GM23338 (cell line): ENCODE measurements at regions not wholly inside any gene's neighbourhood (a gene's known extent, or its start where the extent isn't known, plus 50 kb on each side); places are given as distances from the start of the nearest gene placed in this dataset.

Experiments used
- ATAC-seq: fragments of 200-7000 bp; cut with Tn5 transposase; 3 replicates; pipeline ENCODE4 v1.9.1; 2020
- DNase-seq: peaks from one replicate; pipeline ENCODE4 v3.0.0-alpha.2; 2015; ENCODE audit warnings: low spot score
- H2AFZ ChIP-seq: fragments of 200-600 bp; sonication (generic); 2 replicates; pipeline ENCODE4 v1.8.0; 2016; ENCODE audit warnings: antibody characterized with exemption, mild to moderate bottlenecking, moderate library complexity
- H3F3A ChIP-seq: fragments of 200-600 bp; sonication (generic); replicated peaks from 2 replicates; pipeline ENCODE4 v1.8.0; 2017; ENCODE audit warnings: antibody characterized with exemption, mixed run types, low read depth
- H3K27ac ChIP-seq: fragments of 200-600 bp; sonication (generic); 2 replicates; pipeline ENCODE4 v1.6.1; 2016; ENCODE audit warnings: low read depth
- H3K27me3 ChIP-seq: fragments of 200-600 bp; sonication (generic); 2 replicates; pipeline ENCODE4 v1.8.0; 2016; ENCODE audit warnings: mild to moderate bottlenecking, mixed run types, moderate library complexity; ENCODE audit not compliant: insufficient read depth
- H3K36me3 ChIP-seq: fragments of 200-600 bp; sonication (generic); 2 replicates; pipeline ENCODE4 v1.8.0; 2016; ENCODE audit warnings: mild to moderate bottlenecking; ENCODE audit not compliant: insufficient read depth
- H3K4me1 ChIP-seq: fragments of 200-600 bp; sonication (generic); 2 replicates; pipeline ENCODE4 v1.8.0; 2016; ENCODE audit warnings: mild to moderate bottlenecking, moderate library complexity; ENCODE audit not compliant: insufficient read depth
- H3K4me2 ChIP-seq: fragments of 200-600 bp; sonication (generic); 2 replicates; pipeline ENCODE4 v1.7.1; 2017; ENCODE audit warnings: mixed run types
- H3K4me3 ChIP-seq: fragments of 200-600 bp; sonication (generic); 2 replicates; pipeline ENCODE4 v1.6.1; 2016; ENCODE audit warnings: mixed run types
- H3K79me2 ChIP-seq: fragments of 200-600 bp; sonication (generic); replicated peaks from 2 replicates; pipeline ENCODE4 v1.8.0; 2017; ENCODE audit warnings: mild to moderate bottlenecking; ENCODE audit not compliant: insufficient read depth
- H3K9me2 ChIP-seq: fragments of 200-600 bp; sonication (generic); 2 replicates; pipeline ENCODE4 v1.8.0; 2017; ENCODE audit not compliant: insufficient read depth
- H4K20me1 ChIP-seq: fragments of 200-600 bp; sonication (generic); replicated peaks from 2 replicates; pipeline ENCODE4 v1.8.0; 2017; ENCODE audit warnings: mild to moderate bottlenecking; ENCODE audit not compliant: insufficient read depth
- H3K27ac Mint-ChIP-seq: 2 replicates; pipeline ENCODE4 v1.8.0; 2020; ENCODE audit warnings: inconsistent platforms, mild to moderate bottlenecking, moderate library complexity, mixed read lengths
- H3K27me3 Mint-ChIP-seq: 3 replicates; pipeline ENCODE4 v1.8.0; 2022; ENCODE audit warnings: low read depth, mild to moderate bottlenecking, moderate library complexity, mixed read lengths, inconsistent platforms; ENCODE audit not compliant: insufficient read depth, poor library complexity
- H3K36me3 Mint-ChIP-seq: 3 replicates; pipeline ENCODE4 v1.8.0; 2021; ENCODE audit warnings: low read depth, mild to moderate bottlenecking, inconsistent platforms, moderate library complexity, mixed read lengths
- H3K4me1 Mint-ChIP-seq: 3 replicates; pipeline ENCODE4 v1.8.0; 2020; ENCODE audit warnings: mild to moderate bottlenecking, inconsistent platforms, mixed read lengths
- H3K4me3 Mint-ChIP-seq: 3 replicates; pipeline ENCODE4 v1.8.0; 2021; ENCODE audit warnings: moderate library complexity, mild to moderate bottlenecking, inconsistent platforms, mixed read lengths
- H3K9me3 Mint-ChIP-seq: 3 replicates; pipeline ENCODE4 v1.8.0; 2020; ENCODE audit warnings: moderate library complexity, mild to moderate bottlenecking, inconsistent platforms, mixed read lengths
- CREB1 ChIP-seq: fragments of 250-450 bp; sonication (Bioruptor Pico); IDR thresholded peaks from 2 replicates; pipeline ENCODE4 v1.5.0; 2020; ENCODE audit warnings: low read depth, mild to moderate bottlenecking, moderate library complexity
- CTCF ChIP-seq, 2 experiments: fragments of 200-600 bp in 1 of 2; sonication (generic) in 1 of 2; conservative IDR thresholded peaks; 2 replicates each; pipeline versions ENCODE4 v1.5.1 to v1.6.1; 2016 to 2017; ENCODE audit warnings: antibody characterized with exemption in 2 of 2, low read depth in 2 of 2, mild to moderate bottlenecking in 2 of 2, moderate library complexity in 1 of 2
- EZH2 ChIP-seq: fragments of 200-600 bp; sonication (generic); IDR thresholded peaks from one replicate; pipeline ENCODE4 v1.8.0; 2017; ENCODE audit warnings: antibody characterized with exemption, mild to moderate bottlenecking, low read depth; ENCODE audit not compliant: unreplicated experiment
- EZH2phosphoT487 ChIP-seq: fragments of 200-600 bp; sonication (generic); IDR thresholded peaks from one replicate; pipeline ENCODE4 v1.8.1; 2018; ENCODE audit warnings: antibody characterized with exemption; ENCODE audit not compliant: unreplicated experiment
- JUNB ChIP-seq: IDR thresholded peaks from one replicate; pipeline ENCODE4 v1.6.1; 2016; ENCODE audit warnings: antibody characterized with exemption; ENCODE audit not compliant: unreplicated experiment
- POLR2AphosphoS5 ChIP-seq: IDR thresholded peaks from 2 replicates; pipeline ENCODE4 v1.6.1; 2016; ENCODE audit warnings: antibody characterized with exemption, low read depth
- REST ChIP-seq: IDR thresholded peaks from one replicate; pipeline ENCODE4 v1.6.1; 2018; ENCODE audit warnings: antibody characterized with exemption; ENCODE audit not compliant: unreplicated experiment
- ZNF114 ChIP-seq: fragments of 250-450 bp; sonication (Bioruptor Pico); IDR thresholded peaks from 2 replicates; pipeline ENCODE4 v1.5.0; 2020; ENCODE audit warnings: mild to moderate bottlenecking, moderate library complexity
- ZNF331 ChIP-seq: fragments of 250-450 bp; sonication (Bioruptor Pico); IDR thresholded peaks from 2 replicates; pipeline ENCODE4 v1.5.0; 2020; ENCODE audit warnings: low read depth, mild to moderate bottlenecking, moderate library complexity

- no peaks in the 10 kb centered on the region for H3K79me2 ChIP-seq
- no peak overlapping the region for H3K4me3 ChIP-seq
- no peaks in the 10 kb centered on the region for H3K36me3 Mint-ChIP-seq
- no peaks in the 10 kb centered on the region for H3K27me3 ChIP-seq
- TF ChIP-seq JUNB (no peak), EZH2phosphoT487 (no peak), ZNF331 (CRISPR knock-in tag) (no peak), EZH2 (no peak), CREB1 (CRISPR knock-in tag) (no peak), REST (no peak), ZNF114 (CRISPR knock-in tag) (no peak), POLR2AphosphoS5 (no peak)
- peaks cover 9% of the 10 kb centered on the region for H3K4me1 Mint-ChIP-seq
- H3K9me3 Mint-ChIP-seq: no peaks in the 10 kb centered on the region
- H4K20me1 ChIP-seq: no peaks in the 10 kb centered on the region
- H3K4me1 ChIP-seq: no peaks in the 10 kb centered on the region
- no peaks in the 10 kb centered on the region for H3K9me2 ChIP-seq
- H3K27ac Mint-ChIP-seq: no peak overlapping the region
- DNase-seq (no peak), ATAC-seq (no peak)
- H3K4me2 ChIP-seq: no peak overlapping the region
- peaks cover 9% of the 10 kb centered on the region for H3F3A ChIP-seq
- no peaks in the 10 kb centered on the region for H3K36me3 ChIP-seq
- peaks cover 1% of the 10 kb centered on the region for H3K27me3 Mint-ChIP-seq
- H3K27ac ChIP-seq: no peak overlapping the region
- H3K4me3 Mint-ChIP-seq: no peak overlapping the region
- H2AFZ ChIP-seq: no peak overlapping the region
Measured at GRCh38 chr9:135228983-135229625, 141.6 kb downstream of the OLFM1 start.

GRCh38 chr9:135229701-135230385, 142.4 kb downstream of the OLFM1 start:
- H3K27ac Mint-ChIP-seq: no peak overlapping the region

More at GRCh38 chr9:135229701-135230385, 142.4 kb downstream of the OLFM1 start:
- peak; percentile 25; the same call in 2 of the 3 replicates for ATAC-seq
- Histone ChIP-seq H4K20me1 (no peaks in the 10 kb centered on the region), H3K27me3 (no peaks in the 10 kb centered on the region), H2AFZ (no peak overlapping the region), H3K79me2 (no peaks in the 10 kb centered on the region), H3F3A (peaks cover 9% of the 10 kb centered on the region), H3K36me3 (no peaks in the 10 kb centered on the region), H3K4me3 (no peak overlapping the region), H3K4me1 (no peaks in the 10 kb centered on the region), H3K9me2 (no peaks in the 10 kb centered on the region), H3K27ac (no peak overlapping the region), H3K4me2 (no peak overlapping the region)
- Mint-ChIP-seq H3K36me3 (no peaks in the 10 kb centered on the region), H3K9me3 (no peaks in the 10 kb centered on the region), H3K27me3 (peaks cover 1% of the 10 kb centered on the region), H3K4me3 (no peak overlapping the region), H3K4me1 (peaks cover 4% of the 10 kb centered on the region)
- no peak for TF ChIP-seq ZNF114 (CRISPR knock-in tag)
- peak in 1 of 2 experiments; percentile 52; a peak in 2 of 4 replicates for TF ChIP-seq CTCF (conservative IDR thresholded peaks at IDR 0.05; ENCODE audit: low read depth in 2 of 2)
- no peak for DNase-seq
